HT1080 (cell line): ENCODE measurements at regions not wholly inside any gene's neighbourhood (a gene's known extent, or its start where the extent isn't known, plus 50 kb on each side); places are given as distances from the start of the nearest gene placed in this dataset.

Experiments used
- DNase-seq: peaks from one replicate; pipeline ENCODE4 v3.0.0-alpha.2; 2015; ENCODE audit warnings: low read depth

GRCh38 chr16:80191928-80192327, 348.9 kb upstream of the DYNLRB2 start:
- no peak for DNase-seq

GRCh38 chr16:80189476-80190175, 351.2 kb upstream of the DYNLRB2 start:
- no peak for DNase-seq

GRCh38 chr16:80176114-80176513, 364.7 kb upstream of the DYNLRB2 start:
- DNase-seq = peak; percentile 49

- no peak for DNase-seq
These were observed 365.8 kb upstream of the DYNLRB2 start for GRCh38 chr16:80175011-80175410.

- DNase-seq = peak; percentile 73
These were observed 366.4 kb upstream of the DYNLRB2 start for GRCh38 chr16:80174416-80174815.

GRCh38 chr16:80171746-80172145, 369.0 kb upstream of the DYNLRB2 start:
- DNase-seq = no peak

- no peak for DNase-seq
These were observed 369.6 kb upstream of the DYNLRB2 start for GRCh38 chr16:80171199-80171598.

GRCh38 chr16:80167657-80168390, 373.0 kb upstream of the DYNLRB2 start:
- peak; percentile 76 for DNase-seq

- DNase-seq = peak; percentile 49
These were observed 374.7 kb upstream of the DYNLRB2 start for GRCh38 chr16:80166082-80166481.

- no peak for DNase-seq
These were observed 375.7 kb upstream of the DYNLRB2 start for GRCh38 chr16:80164966-80165550.

- DNase-seq = no peak
These were observed 377.5 kb upstream of the DYNLRB2 start for GRCh38 chr16:80163339-80163738.

GRCh38 chr16:80161799-80162739, 378.7 kb upstream of the DYNLRB2 start:
- DNase-seq = no peak

- DNase-seq = peak; percentile 97
These were observed 382.0 kb upstream of the DYNLRB2 start for GRCh38 chr16:80158766-80159165.

GRCh38 chr16:80151722-80152111, 389.1 kb upstream of the DYNLRB2 start:
- DNase-seq = no peak

- DNase-seq = no peak
These were observed 389.6 kb upstream of the DYNLRB2 start for GRCh38 chr16:80150978-80151721.

- DNase-seq = no peak
These were observed 392.0 kb upstream of the DYNLRB2 start for GRCh38 chr16:80148826-80149225.

GRCh38 chr16:80147026-80147655, 393.7 kb upstream of the DYNLRB2 start:
- no peak for DNase-seq

- no peak for DNase-seq
These were observed 396.6 kb upstream of the DYNLRB2 start for GRCh38 chr16:80144191-80144590.

- DNase-seq = no peak
These were observed 397.9 kb upstream of the DYNLRB2 start for GRCh38 chr16:80142940-80143339.

- no peak for DNase-seq
These were observed 398.5 kb upstream of the DYNLRB2 start for GRCh38 chr16:80142281-80142680.
